HG02763 (cell line): ENCODE measurements at regions not wholly inside any gene's neighbourhood (a gene's known extent, or its start where the extent isn't known, plus 50 kb on each side); places are given as distances from the start of the nearest gene placed in this dataset.

Experiments
- ATAC-seq: cut with Tn5 transposase; IDR thresholded peaks from one replicate; pipeline ENCODE4 v1.9.1; 2021; ENCODE audit warnings: mild to moderate bottlenecking, moderate library complexity; ENCODE audit not compliant: unreplicated experiment

GRCh38 chr4:178258603-178259002 is 816.4 kb upstream of the AGA start:
- ATAC-seq = no peak

GRCh38 chr4:178259566-178259965 is 817.3 kb upstream of the AGA start:
- no peak for ATAC-seq

- no peak for ATAC-seq
These were observed 821.8 kb upstream of the AGA start for GRCh38 chr4:178264001-178264400.

- ATAC-seq = no peak
These were observed 829.1 kb upstream of the AGA start for GRCh38 chr4:178271386-178271785.

GRCh38 chr4:178273168-178273567 is 830.9 kb upstream of the AGA start:
- ATAC-seq = no peak

GRCh38 chr4:178275671-178276360 is 833.6 kb upstream of the AGA start:
- no peak for ATAC-seq

GRCh38 chr4:178280362-178280761 is 838.1 kb upstream of the AGA start:
- no peak for ATAC-seq

- no peak for ATAC-seq
These were observed 846.2 kb upstream of the AGA start for GRCh38 chr4:178288462-178288861.

GRCh38 chr4:178293601-178294000 is 851.4 kb upstream of the AGA start:
- no peak for ATAC-seq

- ATAC-seq = no peak
These were observed 854.4 kb upstream of the AGA start for GRCh38 chr4:178296669-178297068.

- no peak for ATAC-seq
These were observed 864.3 kb upstream of the AGA start for GRCh38 chr4:178306565-178306964.

- no peak for ATAC-seq
These were observed 867.7 kb upstream of the AGA start for GRCh38 chr4:178309890-178310289.

- no peak for ATAC-seq
These were observed 869.8 kb upstream of the AGA start for GRCh38 chr4:178311997-178312396.

GRCh38 chr4:178314287-178314686 is 872.0 kb upstream of the AGA start:
- no peak for ATAC-seq

GRCh38 chr4:178316211-178316610 is 874.0 kb upstream of the AGA start:
- no peak for ATAC-seq

- no peak for ATAC-seq
These were observed 877.8 kb upstream of the AGA start for GRCh38 chr4:178320003-178320402.

- ATAC-seq = no peak
These were observed 880.4 kb upstream of the AGA start for GRCh38 chr4:178322524-178323183.

GRCh38 chr4:178329226-178329872 is 887.1 kb upstream of the AGA start:
- ATAC-seq = no peak

GRCh38 chr4:178333355-178333754 is 891.1 kb upstream of the AGA start:
- no peak for ATAC-seq

GRCh38 chr4:178339769-178340168 is 897.5 kb upstream of the AGA start:
- no peak for ATAC-seq

- no peak for ATAC-seq
These were observed 898.2 kb upstream of the AGA start for GRCh38 chr4:178340468-178340867.

- no peak for ATAC-seq
These were observed 901.9 kb upstream of the AGA start for GRCh38 chr4:178344096-178344495.
